Left lung (tissue), 4 donors: ENCODE measurements at regions not wholly inside any gene's neighbourhood (a gene's known extent, or its start where the extent isn't known, plus 50 kb on each side); places are given as distances from the start of the nearest gene placed in this dataset.

Experiments used
- ATAC-seq: fragments of 200-7000 bp; cut with Tn5 transposase; one replicate; pipeline ENCODE4 v1.9.1; 2020; ENCODE audit warnings: moderate library complexity
- DNase-seq, 4 donors: peaks; one replicate each; pipeline ENCODE4 v3.0.0-alpha.2; 2013 to 2020
- H3K27ac ChIP-seq, 2 donors: fragments of 200-600 bp; sonication (generic) in 1 of 2; one replicate each; pipeline versions ENCODE4 v1.5.0 to v1.8.0; 2020 to 2021
- H3K27me3 ChIP-seq, 2 donors: fragments of 200-600 bp; sonication (generic) in 1 of 2; one replicate each; pipeline versions ENCODE4 v1.5.0 to v1.8.0; 2020 to 2021
- H3K36me3 ChIP-seq, 2 donors: fragments of 200-600 bp; sonication (generic) in 1 of 2; one replicate each; pipeline versions ENCODE4 v1.5.0 to v1.8.0; 2020 to 2021
- H3K4me1 ChIP-seq, 2 donors: fragments of 200-600 bp; one replicate each; pipeline ENCODE4 v1.8.0; 2021
- H3K4me3 ChIP-seq, 2 donors: fragments of 200-600 bp; sonication (generic) in 1 of 2; one replicate each; pipeline versions ENCODE4 v1.5.0 to v1.8.0; 2020 to 2021; ENCODE audit warnings: mild to moderate bottlenecking in 1 of 2
- H3K9me3 ChIP-seq, 2 donors: fragments of 200-600 bp; sonication (generic) in 1 of 2; one replicate each; pipeline versions ENCODE4 v1.5.0 to v1.8.0; 2020 to 2021
- CTCF ChIP-seq, 2 donors: fragments of 200-600 bp; sonication (generic) in 1 of 2; IDR thresholded peaks; one replicate each; pipeline versions ENCODE4 v1.5.0 to v1.8.0; 2021; ENCODE audit warnings: antibody characterized with exemption in 2 of 2
- intact Hi-C, 2 donors: fragments of 100-400 bp; cut with DNase I; formaldehyde crosslinking; loops; one replicate each; pipeline versions ENCODE4 v1.11.2 to v1.14.2; 2022
- donor health status: DM: no; HTN: yes; CAD: no.
- donor health status: DM: no; HTN: no; CAD: no.

DNA sequence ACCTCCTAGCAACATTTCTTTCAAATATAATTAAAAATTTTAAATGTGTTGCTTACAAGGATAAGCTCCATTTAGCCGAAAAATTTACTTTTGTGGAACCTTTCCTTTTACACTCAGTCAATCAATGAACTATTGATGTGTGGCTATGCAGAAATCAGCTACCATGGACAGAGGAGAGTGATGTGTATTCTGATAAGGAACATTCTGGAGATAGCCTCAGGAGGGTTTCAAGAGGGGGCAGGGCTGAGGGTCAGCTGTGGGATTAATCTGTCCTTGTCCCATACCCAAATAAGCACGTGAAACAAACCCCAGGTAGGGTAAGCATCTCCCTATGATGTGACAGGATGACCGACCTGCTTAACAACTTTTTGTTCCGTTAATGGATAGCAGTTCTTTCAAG lies 192.6 kb upstream of the PROK2 start:
- Histone ChIP-seq H3K27me3 (peaks cover 0 to 6% of the 10 kb centered on the region in 2 donors), H3K27ac (no peak overlapping the region), H3K36me3 (no peaks in the 10 kb centered on the region), H3K9me3 (no peaks in the 10 kb centered on the region), H3K4me3 (no peak overlapping the region), H3K4me1 (peaks cover 0 to 5% of the 10 kb centered on the region in 2 donors)
- intact Hi-C loops, result no loop called here
- no peak for TF ChIP-seq CTCF (IDR thresholded peaks at IDR 0.05)
- DNase-seq (no peak), ATAC-seq (no peak)

DNA sequence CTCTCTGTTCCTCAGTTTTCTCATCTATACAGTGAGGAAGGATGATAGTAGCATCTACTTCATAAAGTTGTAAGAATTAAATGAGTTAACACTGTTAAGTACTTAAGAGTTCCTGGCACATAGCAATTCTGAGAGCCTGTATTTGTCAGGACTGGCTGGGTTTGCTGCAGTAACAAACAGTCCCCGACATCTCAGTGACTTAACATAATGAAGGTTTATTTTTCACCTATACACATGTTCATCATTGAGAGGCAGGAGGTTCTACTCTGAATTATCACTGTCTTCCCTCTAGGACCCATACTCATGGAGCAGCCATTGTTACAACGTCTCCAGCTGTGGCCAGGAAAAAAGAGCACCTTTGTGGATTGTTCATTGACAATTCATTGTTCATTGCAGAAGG lies 190.6 kb upstream of the PROK2 start:
- TF ChIP-seq CTCF (IDR thresholded peaks at IDR 0.05), result no peak
- Histone ChIP-seq H3K27me3 (peaks cover 0 to 6% of the 10 kb centered on the region in 2 donors), H3K27ac (no peak overlapping the region), H3K4me3 (no peak overlapping the region), H3K4me1 (peaks cover 0 to 5% of the 10 kb centered on the region in 2 donors), H3K36me3 (no peaks in the 10 kb centered on the region), H3K9me3 (no peaks in the 10 kb centered on the region)
- DNase-seq, result no peak
- intact Hi-C loops, result no loop called here
- ATAC-seq, result no peak

GRCh38 chr3:71974786-71975185 lies 189.8 kb upstream of the PROK2 start:
- peaks cover 0 to 5% of the 10 kb centered on the region in 2 donors for H3K4me1 ChIP-seq
- H3K9me3 ChIP-seq, result no peaks in the 10 kb centered on the region
- intact Hi-C loops, result no loop called here
- no peaks in the 10 kb centered on the region for H3K36me3 ChIP-seq
- ATAC-seq (no peak), DNase-seq (no peak)
- H3K27me3 ChIP-seq, result peaks cover 0 to 6% of the 10 kb centered on the region in 2 donors
- no peak for TF ChIP-seq CTCF (IDR thresholded peaks at IDR 0.05)
- H3K27ac ChIP-seq, result no peak overlapping the region
- H3K4me3 ChIP-seq, result no peak overlapping the region

GRCh38 chr3:71973274-71974030 lies 188.5 kb upstream of the PROK2 start:
- intact Hi-C loops, result no loop called here

More at GRCh38 chr3:71973274-71974030, 188.5 kb upstream of the PROK2 start:
- no peaks in the 10 kb centered on the region for H3K36me3 ChIP-seq
- ATAC-seq (peak; percentile 57), DNase-seq (peak in 1 of 4 donors; percentile 60)
- no peak overlapping the region for H3K27ac ChIP-seq
- H3K27me3 ChIP-seq, result peaks cover 0 to 6% of the 10 kb centered on the region in 2 donors
- H3K4me1 ChIP-seq, result peaks cover 0 to 5% of the 10 kb centered on the region in 2 donors
- no peaks in the 10 kb centered on the region for H3K9me3 ChIP-seq
- TF ChIP-seq CTCF (IDR thresholded peaks at IDR 0.05), result no peak
- no peak overlapping the region for H3K4me3 ChIP-seq
